ENCODE measurements at regions not wholly inside any gene's neighbourhood (a gene's known extent, or its start where the extent isn't known, plus 50 kb on each side); places are given as distances from the start of the nearest gene placed in this dataset.
"Not testable (repeated sequence)": the region's sequence is repeated elsewhere in the genome, so short reads cannot be mapped to it uniquely, and the experiment has no call there.

- Histone ChIP-seq H3K36me3 (ENCODE audit: control insufficient read depth, insufficient read depth, low read length) (no peaks in the 10 kb centered on the region), H3K9ac (no peak overlapping the region), H3K4me2 (ENCODE audit: low read length) (no peak overlapping the region), H3K9me3 (ENCODE audit: control insufficient read depth, low read length) (no peaks in the 10 kb centered on the region), H3K4me3 (ENCODE audit: low read depth, low read length) (no peak overlapping the region), H3K4me1 (no peaks in the 10 kb centered on the region), H3K27me3 (ENCODE audit: control insufficient read depth, insufficient read depth, low read length) (no peaks in the 10 kb centered on the region), H3K27ac (no peak overlapping the region), H3K79me2 (no peaks in the 10 kb centered on the region), H2AFZ (no peak overlapping the region)
- TF ChIP-seq CTCF (IDR thresholded peaks at IDR 0.05), result no peak
Observed at GRCh38 chr9:106233116-106233515, 538.8 kb downstream of the TMEM38B start.

GRCh38 chr9:106260908-106261307, 566.6 kb downstream of the TMEM38B start:
- H3K4me2 ChIP-seq (ENCODE audit: low read length); H3K79me2 ChIP-seq; H3K27ac ChIP-seq; H3K9me3 ChIP-seq (ENCODE audit: control insufficient read depth, low read length); H2AFZ ChIP-seq; H3K36me3 ChIP-seq (ENCODE audit: control insufficient read depth, insufficient read depth, low read length); H3K4me1 ChIP-seq; H3K27me3 ChIP-seq (ENCODE audit: control insufficient read depth, insufficient read depth, low read length); H3K4me3 ChIP-seq (ENCODE audit: low read depth, low read length); H3K9ac ChIP-seq: not testable (repeated sequence)

GRCh38 chr9:106277966-106278365, 583.6 kb downstream of the TMEM38B start:
- H2AFZ ChIP-seq, result no peak overlapping the region
- no peak overlapping the region for H3K9ac ChIP-seq
- H3K4me2 ChIP-seq (ENCODE audit: low read length), result no peak overlapping the region
- no peaks in the 10 kb centered on the region for H3K9me3 ChIP-seq (ENCODE audit: control insufficient read depth, low read length)
- H3K4me3 ChIP-seq (ENCODE audit: low read depth, low read length), result no peak overlapping the region
- no peaks in the 10 kb centered on the region for H3K79me2 ChIP-seq
- H3K36me3 ChIP-seq (ENCODE audit: control insufficient read depth, insufficient read depth, low read length), result no peaks in the 10 kb centered on the region
- no peak for TF ChIP-seq CTCF (IDR thresholded peaks at IDR 0.05)
- no peak overlapping the region for H3K27ac ChIP-seq
- H3K4me1 ChIP-seq, result no peaks in the 10 kb centered on the region
- no peaks in the 10 kb centered on the region for H3K27me3 ChIP-seq (ENCODE audit: control insufficient read depth, insufficient read depth, low read length)

- H3K4me3 ChIP-seq (ENCODE audit: low read depth, low read length), result no peak overlapping the region
- H3K27ac ChIP-seq, result no peak overlapping the region
- no peaks in the 10 kb centered on the region for H3K79me2 ChIP-seq
- H3K9ac ChIP-seq, result no peak overlapping the region
- no peaks in the 10 kb centered on the region for H3K27me3 ChIP-seq (ENCODE audit: control insufficient read depth, insufficient read depth, low read length)
- H3K9me3 ChIP-seq (ENCODE audit: control insufficient read depth, low read length), result no peaks in the 10 kb centered on the region
- no peak overlapping the region for H3K4me2 ChIP-seq (ENCODE audit: low read length)
- no peak overlapping the region for H2AFZ ChIP-seq
- TF ChIP-seq CTCF (IDR thresholded peaks at IDR 0.05), result no peak
- no peaks in the 10 kb centered on the region for H3K36me3 ChIP-seq (ENCODE audit: control insufficient read depth, insufficient read depth, low read length)
- H3K4me1 ChIP-seq, result no peaks in the 10 kb centered on the region
Observed at GRCh38 chr9:106283769-106284168, 579.2 kb upstream of the ZNF462 start.

- no peaks in the 10 kb centered on the region for H3K4me1 ChIP-seq
- no peaks in the 10 kb centered on the region for H3K79me2 ChIP-seq
- TF ChIP-seq CTCF (IDR thresholded peaks at IDR 0.05), result no peak
- H2AFZ ChIP-seq, result no peak overlapping the region
- no peak overlapping the region for H3K27ac ChIP-seq
- no peaks in the 10 kb centered on the region for H3K9me3 ChIP-seq (ENCODE audit: control insufficient read depth, low read length)
- H3K4me2 ChIP-seq (ENCODE audit: low read length), result no peak overlapping the region
- H3K4me3 ChIP-seq (ENCODE audit: low read depth, low read length), result no peak overlapping the region
- no peaks in the 10 kb centered on the region for H3K27me3 ChIP-seq (ENCODE audit: control insufficient read depth, insufficient read depth, low read length)
- no peaks in the 10 kb centered on the region for H3K36me3 ChIP-seq (ENCODE audit: control insufficient read depth, insufficient read depth, low read length)
- no peak overlapping the region for H3K9ac ChIP-seq
Observed at GRCh38 chr9:106284296-106284695, 578.7 kb upstream of the ZNF462 start.

Measured in parathyroid adenoma (tissue), 2 donors.